NCI-H146 (cell line): ENCODE measurements at regions not wholly inside any gene's neighbourhood (a gene's known extent, or its start where the extent isn't known, plus 50 kb on each side); places are given as distances from the start of the nearest gene placed in this dataset.
A peak's percentile ranks its signal among the peaks of the same experiment; 100 is the strongest.
"Not testable (repeated sequence)": the region's sequence is repeated elsewhere in the genome, so short reads cannot be mapped to it uniquely, and the experiment has no call there.

ENCODE experiments used
- DNase-seq: peaks from one replicate; lab custom pipeline; 2025; lab: John Stamatoyannopoulos, UW

GRCh38 chr12:82300611-82301010 is 57.6 kb downstream of the CCDC59 start:
- DNase-seq = no peak

GRCh38 chr12:82299319-82300025 is 58.7 kb downstream of the CCDC59 start:
- DNase-seq = peak; percentile 4

- DNase-seq = no peak
These were observed 67.8 kb downstream of the CCDC59 start for GRCh38 chr12:82290415-82290814.

GRCh38 chr12:82281335-82281734 is 76.9 kb downstream of the CCDC59 start:
- not testable (repeated sequence) for DNase-seq

- peak; percentile 56 for DNase-seq
These were observed 78.6 kb downstream of the CCDC59 start for GRCh38 chr12:82279536-82280058.

GRCh38 chr12:82277582-82277981 is 80.6 kb downstream of the CCDC59 start:
- no peak for DNase-seq

- DNase-seq = no peak
These were observed 115.5 kb downstream of the CCDC59 start for GRCh38 chr12:82242729-82243128.

GRCh38 chr12:82225871-82226270 is 132.3 kb downstream of the CCDC59 start:
- DNase-seq = no peak

GRCh38 chr12:82223426-82223825 is 134.8 kb downstream of the CCDC59 start:
- no peak for DNase-seq

- DNase-seq = no peak
These were observed 141.7 kb downstream of the CCDC59 start for GRCh38 chr12:82216475-82216874.

GRCh38 chr12:82213761-82214160 is 144.4 kb downstream of the CCDC59 start:
- no peak for DNase-seq

- no peak for DNase-seq
These were observed 147.3 kb downstream of the CCDC59 start for GRCh38 chr12:82210882-82211281.

- DNase-seq = no peak
These were observed 148.7 kb downstream of the CCDC59 start for GRCh38 chr12:82209533-82209932.

GRCh38 chr12:82207556-82207955 is 150.6 kb downstream of the CCDC59 start:
- no peak for DNase-seq

GRCh38 chr12:82203086-82203485 is 155.1 kb downstream of the CCDC59 start:
- DNase-seq = no peak

GRCh38 chr12:82187595-82187994 is 170.6 kb downstream of the CCDC59 start:
- no peak for DNase-seq

- no peak for DNase-seq
These were observed 171.2 kb downstream of the CCDC59 start for GRCh38 chr12:82187011-82187410.

- no peak for DNase-seq
These were observed 171.9 kb downstream of the CCDC59 start for GRCh38 chr12:82186282-82186681.

GRCh38 chr12:82184844-82185243 is 173.3 kb downstream of the CCDC59 start:
- DNase-seq = no peak

- no peak for DNase-seq
These were observed 175.5 kb downstream of the CCDC59 start for GRCh38 chr12:82182601-82183190.

GRCh38 chr12:82176761-82177490 is 181.3 kb downstream of the CCDC59 start:
- DNase-seq = peak; percentile 43

- peak; percentile 3 for DNase-seq
These were observed 182.2 kb downstream of the CCDC59 start for GRCh38 chr12:82176026-82176425.

GRCh38 chr12:82174936-82175335 is 183.3 kb downstream of the CCDC59 start:
- DNase-seq = peak; percentile 90
